Vagina (tissue), 2 donors: ENCODE measurements at regions not wholly inside any gene's neighbourhood (a gene's known extent, or its start where the extent isn't known, plus 50 kb on each side); places are given as distances from the start of the nearest gene placed in this dataset.

ENCODE experiments used
- DNase-seq, 2 donors: peaks; one replicate each; pipeline ENCODE4 v3.0.0-alpha.2; 2017; ENCODE audit errors: extremely low spot score in 2 of 2
- H3K27ac ChIP-seq: fragments of 200-600 bp; sonication (generic); one replicate; pipeline ENCODE4 v1.5.1; 2019
- H3K27me3 ChIP-seq: fragments of 200-600 bp; sonication (generic); one replicate; pipeline ENCODE4 v1.5.1; 2019
- H3K36me3 ChIP-seq, 2 donors: fragments of 200-600 bp; sonication (generic); one replicate each; pipeline ENCODE4 v1.5.1; 2017 to 2019
- H3K4me1 ChIP-seq: fragments of 200-600 bp; sonication (generic); one replicate; pipeline ENCODE4 v1.5.1; 2019
- H3K4me3 ChIP-seq, 2 donors: fragments of 200-600 bp; sonication (generic); 1 replicate in 1 of 2; 2 replicates in 1 of 2; pipeline ENCODE4 v1.5.1; 2016 to 2019
- H3K9me3 ChIP-seq: fragments of 200-600 bp; sonication (generic); one replicate; pipeline ENCODE4 v1.5.1; 2019
- POLR2A ChIP-seq, 2 donors: fragments of 450-650 bp; IDR thresholded peaks; one replicate each; pipeline ENCODE4 v1.6.1; 2017; ENCODE audit warnings: antibody characterized with exemption in 2 of 2, mild to moderate bottlenecking in 2 of 2, moderate library complexity in 2 of 2
- POLR2AphosphoS5 ChIP-seq, 2 donors: sonication (generic); formaldehyde crosslinking; IDR thresholded peaks; one replicate each; pipeline ENCODE4 v1.9.0; 2017; ENCODE audit warnings: antibody characterized with exemption in 2 of 2, mild to moderate bottlenecking in 2 of 2, low read depth in 1 of 2; ENCODE audit not compliant: insufficient read depth in 1 of 2
- intact Hi-C: fragments of 100-400 bp; cut with DNase I; formaldehyde crosslinking; loops from one replicate; pipeline ENCODE4 v1.15.1; 2023
- TF ChIP-seq, protein P1 (sequence below), 3 experiments: fragments of 450-650 bp in 2 of 3; fragments of 200-600 bp in 1 of 3; sonication (generic) in 1 of 3; IDR thresholded peaks; one replicate each; pipeline ENCODE4 v1.5.1; 2017 to 2019; ENCODE audit warnings: antibody characterized with exemption in 3 of 3, mild to moderate bottlenecking in 2 of 3, moderate library complexity in 2 of 3

DNA sequence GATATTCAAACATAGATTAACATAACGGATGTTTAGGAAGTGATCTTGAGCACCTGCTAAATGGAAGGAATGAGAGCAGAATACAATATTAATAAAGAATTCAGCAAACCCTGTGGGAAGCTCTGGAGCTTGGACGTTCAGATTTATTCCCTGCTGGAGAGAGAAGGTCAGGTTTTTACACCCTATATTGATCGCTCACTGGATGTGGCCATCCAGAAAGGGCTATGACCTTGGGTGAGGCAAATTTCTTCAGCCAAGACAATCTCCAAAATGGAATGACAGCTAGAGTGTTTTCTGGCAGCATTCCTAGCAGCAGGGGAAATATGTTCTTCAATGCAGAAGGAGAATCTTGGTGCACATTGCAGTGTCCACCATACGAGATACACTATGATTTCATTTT is 288.3 kb downstream of the IRS1 start:
- H3K36me3 ChIP-seq: no peaks in the 10 kb centered on the region
- DNase-seq: no peak
- TF ChIP-seq, protein P1, sequence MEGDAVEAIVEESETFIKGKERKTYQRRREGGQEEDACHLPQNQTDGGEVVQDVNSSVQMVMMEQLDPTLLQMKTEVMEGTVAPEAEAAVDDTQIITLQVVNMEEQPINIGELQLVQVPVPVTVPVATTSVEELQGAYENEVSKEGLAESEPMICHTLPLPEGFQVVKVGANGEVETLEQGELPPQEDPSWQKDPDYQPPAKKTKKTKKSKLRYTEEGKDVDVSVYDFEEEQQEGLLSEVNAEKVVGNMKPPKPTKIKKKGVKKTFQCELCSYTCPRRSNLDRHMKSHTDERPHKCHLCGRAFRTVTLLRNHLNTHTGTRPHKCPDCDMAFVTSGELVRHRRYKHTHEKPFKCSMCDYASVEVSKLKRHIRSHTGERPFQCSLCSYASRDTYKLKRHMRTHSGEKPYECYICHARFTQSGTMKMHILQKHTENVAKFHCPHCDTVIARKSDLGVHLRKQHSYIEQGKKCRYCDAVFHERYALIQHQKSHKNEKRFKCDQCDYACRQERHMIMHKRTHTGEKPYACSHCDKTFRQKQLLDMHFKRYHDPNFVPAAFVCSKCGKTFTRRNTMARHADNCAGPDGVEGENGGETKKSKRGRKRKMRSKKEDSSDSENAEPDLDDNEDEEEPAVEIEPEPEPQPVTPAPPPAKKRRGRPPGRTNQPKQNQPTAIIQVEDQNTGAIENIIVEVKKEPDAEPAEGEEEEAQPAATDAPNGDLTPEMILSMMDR (IDR thresholded peaks at IDR 0.05): no peak
- TF ChIP-seq POLR2AphosphoS5 (IDR thresholded peaks at IDR 0.05; ENCODE audit: insufficient read depth in 1 of 2, low read depth in 1 of 2): no peak
- TF ChIP-seq POLR2A (IDR thresholded peaks at IDR 0.05): no peak
- H3K4me3 ChIP-seq: no peak overlapping the region
- no peaks in the 10 kb centered on the region for H3K4me1 ChIP-seq
- H3K27me3 ChIP-seq: no peaks in the 10 kb centered on the region
- H3K9me3 ChIP-seq: no peaks in the 10 kb centered on the region
- intact Hi-C loops: no loop called here
- H3K27ac ChIP-seq: no peak overlapping the region

DNA sequence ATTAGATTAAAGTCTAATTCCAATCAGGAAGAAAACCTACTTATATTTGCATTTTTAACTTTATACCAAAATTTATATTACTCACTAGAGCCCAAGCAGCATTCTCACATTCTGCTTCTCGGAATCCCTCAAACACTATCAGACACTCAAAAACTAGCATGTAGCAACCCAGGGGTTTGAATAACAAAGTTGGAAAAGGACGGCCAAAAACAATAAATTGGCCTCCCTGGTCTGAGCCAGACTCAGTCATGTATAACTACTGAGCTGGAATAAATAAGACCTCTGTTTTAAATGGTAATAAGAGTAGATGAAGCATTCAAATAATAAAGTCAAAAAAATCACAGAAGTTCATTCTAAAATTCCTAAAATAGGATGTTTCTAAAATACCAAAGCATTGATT is 290.9 kb downstream of the IRS1 start:
- Histone ChIP-seq H3K4me1 (no peaks in the 10 kb centered on the region), H3K27ac (no peak overlapping the region), H3K4me3 (no peak overlapping the region), H3K27me3 (no peaks in the 10 kb centered on the region), H3K9me3 (no peaks in the 10 kb centered on the region), H3K36me3 (no peaks in the 10 kb centered on the region)
- intact Hi-C loops: loop anchor here (2.0 kb wide), 1 partner anchor 14 kb away; no protein-coding TSS in a partner anchor
- DNase-seq: no peak
- no peak for TF ChIP-seq POLR2A (IDR thresholded peaks at IDR 0.05)
- no peak for TF ChIP-seq POLR2AphosphoS5 (IDR thresholded peaks at IDR 0.05; ENCODE audit: insufficient read depth in 1 of 2, low read depth in 1 of 2)
- TF ChIP-seq, protein P1 (IDR thresholded peaks at IDR 0.05): no peak

DNA sequence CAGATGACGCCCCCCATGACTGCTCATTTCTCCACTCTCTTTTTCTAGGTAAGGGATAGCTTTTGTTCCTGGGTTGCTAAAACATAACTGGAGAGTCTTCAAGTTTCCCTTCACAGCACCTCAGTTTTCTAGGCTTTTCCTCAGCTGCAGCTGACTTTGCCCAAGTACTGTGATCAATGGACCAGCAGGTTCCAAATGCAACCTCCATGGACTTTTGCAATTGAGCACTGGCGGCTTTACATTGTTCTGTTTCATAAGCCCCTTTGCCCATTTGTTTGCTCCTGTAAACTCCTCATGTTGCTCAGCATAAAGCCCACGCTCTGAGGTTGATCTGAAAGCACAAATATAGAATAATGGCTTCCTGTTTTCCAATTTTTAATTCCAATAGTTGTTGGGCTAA is 291.6 kb downstream of the IRS1 start:
- H3K27me3 ChIP-seq: no peaks in the 10 kb centered on the region
- DNase-seq: no peak
- no peaks in the 10 kb centered on the region for H3K9me3 ChIP-seq
- H3K4me1 ChIP-seq: no peaks in the 10 kb centered on the region
- intact Hi-C loops: loop anchor here (2.0 kb wide), 1 partner anchor 13 kb away; no protein-coding TSS in a partner anchor
- H3K4me3 ChIP-seq: no peak overlapping the region
- H3K36me3 ChIP-seq: no peaks in the 10 kb centered on the region
- no peak overlapping the region for H3K27ac ChIP-seq
- TF ChIP-seq POLR2AphosphoS5 (IDR thresholded peaks at IDR 0.05; ENCODE audit: insufficient read depth in 1 of 2, low read depth in 1 of 2) (no peak), POLR2A (IDR thresholded peaks at IDR 0.05) (no peak)
- TF ChIP-seq, protein P1 (IDR thresholded peaks at IDR 0.05): no peak

DNA sequence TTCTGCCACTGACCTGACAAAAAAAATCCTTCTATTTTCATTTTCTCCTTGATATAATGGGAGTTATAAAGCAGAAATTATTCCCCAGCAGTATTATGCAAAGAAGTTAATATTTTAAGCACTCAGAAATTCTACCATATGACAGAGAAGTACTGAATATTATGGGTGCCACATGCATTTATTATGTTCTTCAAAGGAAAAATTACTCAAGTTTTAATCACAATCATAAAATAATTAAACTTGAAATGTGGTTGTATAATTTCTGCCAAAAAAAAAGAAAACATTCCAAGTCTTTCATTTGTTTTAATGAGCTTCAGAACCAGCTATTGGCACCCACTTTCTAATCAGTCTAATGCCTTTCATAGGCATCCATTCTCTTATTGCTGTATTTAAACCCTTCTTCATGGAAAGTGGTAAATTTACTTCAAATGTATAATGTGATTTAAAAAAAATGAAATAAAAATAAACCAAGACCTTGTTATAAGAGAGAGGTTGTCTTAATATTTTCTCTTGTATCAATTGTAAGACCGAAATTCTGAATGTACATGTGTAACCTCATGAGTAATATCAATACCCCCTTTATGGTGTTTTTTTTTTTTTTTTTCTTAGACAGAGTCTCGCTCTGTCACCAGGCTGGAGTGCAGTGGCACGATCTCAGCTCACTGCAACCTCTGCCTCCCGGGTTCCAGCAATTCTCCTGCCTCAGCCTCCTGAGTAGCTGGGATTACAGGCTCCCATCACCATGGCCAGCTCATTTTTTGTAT is 302.3 kb downstream of the IRS1 start:
- no peaks in the 10 kb centered on the region for H3K36me3 ChIP-seq
- H3K4me1 ChIP-seq: no peaks in the 10 kb centered on the region
- intact Hi-C loops: no loop called here
- no peaks in the 10 kb centered on the region for H3K9me3 ChIP-seq
- no peak overlapping the region for H3K27ac ChIP-seq
- H3K4me3 ChIP-seq: no peak overlapping the region
- DNase-seq: no peak
- TF ChIP-seq, protein P1 (IDR thresholded peaks at IDR 0.05): no peak
- no peak for TF ChIP-seq POLR2A (IDR thresholded peaks at IDR 0.05)
- TF ChIP-seq POLR2AphosphoS5 (IDR thresholded peaks at IDR 0.05; ENCODE audit: insufficient read depth in 1 of 2, low read depth in 1 of 2): no peak
- no peaks in the 10 kb centered on the region for H3K27me3 ChIP-seq

GRCh38 chr2:226496273-226496550 is 303.4 kb downstream of the IRS1 start:
- H3K27ac ChIP-seq: no peak overlapping the region
- no peak overlapping the region for H3K4me3 ChIP-seq
- no peaks in the 10 kb centered on the region for H3K9me3 ChIP-seq
- intact Hi-C loops: no loop called here
- TF ChIP-seq, protein P1 (IDR thresholded peaks at IDR 0.05): no peak
- TF ChIP-seq POLR2A (IDR thresholded peaks at IDR 0.05) (no peak), POLR2AphosphoS5 (IDR thresholded peaks at IDR 0.05; ENCODE audit: insufficient read depth in 1 of 2, low read depth in 1 of 2) (no peak)
- H3K27me3 ChIP-seq: no peaks in the 10 kb centered on the region
- DNase-seq: no peak
- H3K4me1 ChIP-seq: no peaks in the 10 kb centered on the region
- no peaks in the 10 kb centered on the region for H3K36me3 ChIP-seq
